ENCODE measurements at regions not wholly inside any gene's neighbourhood (a gene's known extent, or its start where the extent isn't known, plus 50 kb on each side); places are given as distances from the start of the nearest gene placed in this dataset.

- no peaks in the 10 kb centered on the region for H3K9me3 ChIP-seq (ENCODE audit: control insufficient read depth, insufficient read depth, low read depth, low read length)
- no peak overlapping the region for H3K27ac ChIP-seq (ENCODE audit: low read length)
- H3K27me3 ChIP-seq (ENCODE audit: control insufficient read depth, insufficient read depth, low read length): no peaks in the 10 kb centered on the region
- intact Hi-C loops (cut with micrococcal nuclease; ENCODE audit: unreplicated experiment) (no loop called here), in situ Hi-C loops (cut with HindIII; ENCODE audit: low pct_unique_long_range_greater_than_20kb, low sequenced_read_pairs) (no loop called here)
- no peaks in the 10 kb centered on the region for H3K4me1 ChIP-seq (ENCODE audit: control insufficient read depth, insufficient read depth, low read length)
- DNase-seq (ENCODE audit: low read depth, low spot score): no peak
- TF ChIP-seq TCF7L2 (IDR thresholded peaks at IDR 0.05; ENCODE audit: low read depth, low read length) (no peak), CTCF (IDR thresholded peaks at IDR 0.05) (no peak), REST (IDR thresholded peaks at IDR 0.05; ENCODE audit: insufficient read depth in 1 of 2, low read depth in 2 of 2, low read length in 1 of 2) (no peak), POLR2AphosphoS5 (IDR thresholded peaks at IDR 0.05; ENCODE audit: low read depth, low read length) (no peak)
- no peaks in the 10 kb centered on the region for H3K36me3 ChIP-seq (ENCODE audit: control insufficient read depth, insufficient read depth, low read length)
- ATAC-seq: no peak
- ChIA-PET CTCF (no interaction called here), POLR2A (no interaction called here)
- no peak overlapping the region for H3K4me3 ChIP-seq (ENCODE audit: low read depth in 2 of 2, low read length in 2 of 2)
- no TSS peak for BruUV-seq (replicated peaks)
These were observed 105.1 kb upstream of the SEL1L start for GRCh38 chr14:81638656-81639280.

- no TSS peak for BruUV-seq (replicated peaks)
- in situ Hi-C loops (cut with HindIII; ENCODE audit: low pct_unique_long_range_greater_than_20kb, low sequenced_read_pairs): no loop called here
These were observed 120.0 kb upstream of the SEL1L start for GRCh38 chr14:81653626-81654025.

More at GRCh38 chr14:81653626-81654025, 120.0 kb upstream of the SEL1L start:
- H3K4me3 ChIP-seq (ENCODE audit: low read depth in 2 of 2, low read length in 2 of 2): no peak overlapping the region
- H3K27me3 ChIP-seq (ENCODE audit: control insufficient read depth, insufficient read depth, low read length): no peaks in the 10 kb centered on the region
- no peak overlapping the region for H3K27ac ChIP-seq (ENCODE audit: low read length)
- H3K36me3 ChIP-seq (ENCODE audit: control insufficient read depth, insufficient read depth, low read length): no peaks in the 10 kb centered on the region
- H3K9me3 ChIP-seq (ENCODE audit: control insufficient read depth, insufficient read depth, low read depth, low read length): no peaks in the 10 kb centered on the region
- TF ChIP-seq REST (IDR thresholded peaks at IDR 0.05; ENCODE audit: insufficient read depth in 1 of 2, low read depth in 2 of 2, low read length in 1 of 2) (no peak), SIN3A (IDR thresholded peaks at IDR 0.05; ENCODE audit: borderline replicate concordance, insufficient read depth, low read depth, low read length) (no peak), TCF7L2 (IDR thresholded peaks at IDR 0.05; ENCODE audit: low read depth, low read length) (no peak), POLR2AphosphoS5 (IDR thresholded peaks at IDR 0.05; ENCODE audit: low read depth, low read length) (no peak), CTCF (IDR thresholded peaks at IDR 0.05) (no peak)
- ChIA-PET POLR2A (no interaction called here), CTCF (no interaction called here)
- no peak for DNase-seq (ENCODE audit: low read depth, low spot score)
- no peaks in the 10 kb centered on the region for H3K4me1 ChIP-seq (ENCODE audit: control insufficient read depth, insufficient read depth, low read length)
- no peak for ATAC-seq
- intact Hi-C loops (cut with micrococcal nuclease; ENCODE audit: unreplicated experiment): no loop called here
